ENCODE measurements at regions not wholly inside any gene's neighbourhood (a gene's known extent, or its start where the extent isn't known, plus 50 kb on each side); places are given as distances from the start of the nearest gene placed in this dataset.
A peak's percentile ranks its signal among the peaks of the same experiment; 100 is the strongest.

GRCh38 chrX:6852121-6852520 is 295.4 kb upstream of the STS start:
- Mint-ChIP-seq H3K36me3 (ENCODE audit: low read depth) (no peaks in the 10 kb centered on the region), H3K27ac (no peak overlapping the region), H3K9me3 (no peaks in the 10 kb centered on the region; the same call in 1 of the 2 replicates), H3K4me3 (no peak overlapping the region), H3K27me3 (ENCODE audit: insufficient read depth) (no peaks in the 10 kb centered on the region; the same call in 1 of the 2 replicates), H3K4me1 (ENCODE audit: low read depth) (peaks cover 11% of the 10 kb centered on the region; the same call in 1 of the 2 replicates)
- DNase-seq: no peak
- TF ChIP-seq CTCF (IDR thresholded peaks at IDR 0.05): no peak

- H3K27ac Mint-ChIP-seq: no peak overlapping the region
- no peak overlapping the region for H3K4me3 Mint-ChIP-seq
- H3K27me3 Mint-ChIP-seq (ENCODE audit: insufficient read depth): no peaks in the 10 kb centered on the region; the same call in 1 of the 2 replicates
- no peak for TF ChIP-seq CTCF (IDR thresholded peaks at IDR 0.05)
- H3K4me1 Mint-ChIP-seq (ENCODE audit: low read depth): peaks cover 11% of the 10 kb centered on the region; the same call in 1 of the 2 replicates
- no peaks in the 10 kb centered on the region for H3K36me3 Mint-ChIP-seq (ENCODE audit: low read depth)
- no peak for DNase-seq
- H3K9me3 Mint-ChIP-seq: no peaks in the 10 kb centered on the region; the same call in 1 of the 2 replicates
Observed at GRCh38 chrX:6851140-6851539, 296.4 kb upstream of the STS start.

- Mint-ChIP-seq H3K27ac (peak overlapping the region; percentile 53), H3K4me3 (peak overlapping the region; percentile 66; the same call in 1 of the 2 replicates), H3K4me1 (ENCODE audit: low read depth) (peaks cover 11% of the 10 kb centered on the region; the same call in 1 of the 2 replicates), H3K27me3 (ENCODE audit: insufficient read depth) (no peaks in the 10 kb centered on the region; the same call in 1 of the 2 replicates), H3K9me3 (no peaks in the 10 kb centered on the region; the same call in 1 of the 2 replicates), H3K36me3 (ENCODE audit: low read depth) (no peaks in the 10 kb centered on the region)
- DNase-seq: peak; percentile 22
- no peak for TF ChIP-seq CTCF (IDR thresholded peaks at IDR 0.05)
Observed at GRCh38 chrX:6849716-6850414, 297.6 kb upstream of the STS start.

- Mint-ChIP-seq H3K27me3 (ENCODE audit: insufficient read depth) (peaks cover 1% of the 10 kb centered on the region), H3K4me3 (no peak overlapping the region), H3K36me3 (ENCODE audit: low read depth) (no peaks in the 10 kb centered on the region), H3K27ac (no peak overlapping the region), H3K9me3 (no peaks in the 10 kb centered on the region), H3K4me1 (ENCODE audit: low read depth) (no peaks in the 10 kb centered on the region)
- no peak for TF ChIP-seq CTCF (IDR thresholded peaks at IDR 0.05)
- DNase-seq: no peak
Observed at GRCh38 chrX:6832619-6833018, 297.7 kb upstream of the VCX3A start.

GRCh38 chrX:6826856-6827255 is 291.9 kb upstream of the VCX3A start:
- Mint-ChIP-seq H3K9me3 (no peaks in the 10 kb centered on the region), H3K4me1 (ENCODE audit: low read depth) (no peaks in the 10 kb centered on the region), H3K4me3 (no peak overlapping the region), H3K36me3 (ENCODE audit: low read depth) (no peaks in the 10 kb centered on the region), H3K27me3 (ENCODE audit: insufficient read depth) (no peaks in the 10 kb centered on the region; the same call in 1 of the 2 replicates), H3K27ac (no peak overlapping the region)
- no peak for TF ChIP-seq CTCF (IDR thresholded peaks at IDR 0.05)
- no peak for DNase-seq
